Activated T-cell treated with anti-CD3 and anti-CD28 coated beads, Interleukin-2, amount 50 U/mL, for 72 hours (primary cell): ENCODE measurements at regions not wholly inside any gene's neighbourhood (a gene's known extent, or its start where the extent isn't known, plus 50 kb on each side); places are given as distances from the start of the nearest gene placed in this dataset.
A peak's percentile ranks its signal among the peaks of the same experiment; 100 is the strongest.

Source experiments
- ATAC-seq, 2 donors: fragments of 150-1000 bp; cut with Tn5 transposase; replicated peaks in 1 of 2; 2 replicates each; pipeline ENCODE4 v1.10.0; 2021; ENCODE audit warnings: moderate library complexity in 2 of 2, mild to moderate bottlenecking in 1 of 2
- DNase-seq, 2 donors: peaks; one replicate each; pipeline ENCODE4 v3.0.0; 2021 to 2022; ENCODE audit warnings: mixed read lengths in 1 of 2
- H3K27ac Mint-ChIP-seq: one replicate; pipeline ENCODE4 v1.8.0; 2022; ENCODE audit warnings: mild to moderate bottlenecking, moderate library complexity, mixed read lengths
- H3K27me3 Mint-ChIP-seq: one replicate; pipeline ENCODE4 v1.8.0; 2022; ENCODE audit warnings: low read depth, mixed read lengths
- H3K36me3 Mint-ChIP-seq, 2 donors: one replicate each; pipeline ENCODE4 v1.8.0; 2022; ENCODE audit warnings: mixed read lengths in 2 of 2, mild to moderate bottlenecking in 1 of 2; ENCODE audit not compliant: insufficient read depth in 2 of 2
- H3K4me1 Mint-ChIP-seq: one replicate; pipeline ENCODE4 v1.8.0; 2022; ENCODE audit warnings: low read depth, mixed read lengths
- H3K4me3 Mint-ChIP-seq, 2 donors: one replicate each; pipeline ENCODE4 v1.8.0; 2022; ENCODE audit warnings: mild to moderate bottlenecking in 2 of 2, mixed read lengths in 2 of 2, moderate library complexity in 2 of 2
- H3K9me3 Mint-ChIP-seq, 2 donors: one replicate each; pipeline ENCODE4 v1.8.0; 2022; ENCODE audit warnings: mixed read lengths in 2 of 2

- Mint-ChIP-seq H3K27ac (no peak overlapping the region), H3K27me3 (peaks cover 12% of the 10 kb centered on the region), H3K36me3 (peaks cover 5 to 7% of the 10 kb centered on the region in 2 donors), H3K4me3 (no peak overlapping the region), H3K9me3 (peaks cover 0 to 3% of the 10 kb centered on the region in 2 donors), H3K4me1 (peaks cover 24% of the 10 kb centered on the region)
- ATAC-seq (no peak), DNase-seq (no peak)
These were observed 507.3 kb downstream of the RNF144A start for GRCh38 chr2:7424481-7424880.

GRCh38 chr2:7427293-7428060, 510.3 kb downstream of the RNF144A start:
- H3K27ac Mint-ChIP-seq = peak overlapping the region; percentile 18
- H3K27me3 Mint-ChIP-seq = no peaks in the 10 kb centered on the region
- H3K9me3 Mint-ChIP-seq = peaks cover 1 to 5% of the 10 kb centered on the region in 2 donors
- H3K4me3 Mint-ChIP-seq = peak overlapping the region; percentile 34 to 46
- peak; percentile 5 to 8 for ATAC-seq
- H3K4me1 Mint-ChIP-seq = peaks cover 46% of the 10 kb centered on the region
- peak in 1 of 2 donors; percentile 55 for DNase-seq
- peaks cover 13 to 16% of the 10 kb centered on the region in 2 donors for H3K36me3 Mint-ChIP-seq

- Mint-ChIP-seq H3K36me3 (peaks cover 16 to 21% of the 10 kb centered on the region in 2 donors), H3K4me1 (peaks cover 49% of the 10 kb centered on the region), H3K4me3 (peak overlapping the region; percentile 41 to 87), H3K9me3 (peaks cover 3 to 5% of the 10 kb centered on the region in 2 donors), H3K27me3 (no peaks in the 10 kb centered on the region), H3K27ac (peak overlapping the region; percentile 76)
- no peak for ATAC-seq
- no peak for DNase-seq
These were observed 511.4 kb downstream of the RNF144A start for GRCh38 chr2:7428454-7429204.

DNA sequence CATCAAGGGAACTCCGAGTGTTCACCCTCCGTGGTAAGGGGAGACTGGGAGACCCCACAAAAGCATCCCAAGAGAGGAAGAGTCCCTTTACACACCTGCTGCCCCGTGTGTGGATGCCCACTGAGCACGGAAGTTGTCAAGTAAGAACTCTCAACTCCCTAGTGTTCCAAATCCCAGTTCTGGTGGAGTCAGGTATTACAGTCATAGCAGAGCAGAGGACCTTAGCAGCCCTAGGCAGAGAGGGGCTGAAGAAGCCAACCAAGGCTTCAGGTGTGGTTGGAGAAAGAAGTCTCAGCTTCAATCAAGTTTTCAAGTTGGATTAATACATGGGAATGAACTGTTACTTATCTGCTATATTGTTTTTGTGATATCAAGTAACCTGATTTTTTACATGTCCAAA, 512.5 kb downstream of the RNF144A start:
- H3K4me3 Mint-ChIP-seq = peak overlapping the region; percentile 87 to 93
- ATAC-seq (no peak), DNase-seq (no peak)
- H3K9me3 Mint-ChIP-seq = peaks cover 8 to 10% of the 10 kb centered on the region in 2 donors
- H3K36me3 Mint-ChIP-seq = peaks cover 28 to 30% of the 10 kb centered on the region in 2 donors
- peak overlapping the region; percentile 96 for H3K27ac Mint-ChIP-seq
- H3K27me3 Mint-ChIP-seq = no peaks in the 10 kb centered on the region
- peaks cover 53% of the 10 kb centered on the region for H3K4me1 Mint-ChIP-seq

GRCh38 chr2:7430421-7430868, 513.2 kb downstream of the RNF144A start:
- peaks cover 60% of the 10 kb centered on the region for H3K4me1 Mint-ChIP-seq
- peak overlapping the region; percentile 96 for H3K27ac Mint-ChIP-seq
- peaks cover 28 to 31% of the 10 kb centered on the region in 2 donors for H3K36me3 Mint-ChIP-seq
- peak overlapping the region; percentile 87 to 93 for H3K4me3 Mint-ChIP-seq
- H3K27me3 Mint-ChIP-seq = no peaks in the 10 kb centered on the region
- DNase-seq (peak; percentile 41 to 43), ATAC-seq (peak; percentile 37 to 50)
- H3K9me3 Mint-ChIP-seq = peaks cover 8 to 10% of the 10 kb centered on the region in 2 donors

- Mint-ChIP-seq H3K27me3 (no peaks in the 10 kb centered on the region), H3K9me3 (peaks cover 8 to 10% of the 10 kb centered on the region in 2 donors), H3K4me1 (peaks cover 66% of the 10 kb centered on the region), H3K27ac (peak overlapping the region; percentile 36), H3K4me3 (peak overlapping the region; percentile 87 to 93), H3K36me3 (peaks cover 30 to 37% of the 10 kb centered on the region in 2 donors)
- peak; percentile 73 to 74 for ATAC-seq
- DNase-seq = peak; percentile 83 to 86
These were observed 513.8 kb downstream of the RNF144A start for GRCh38 chr2:7430869-7431641.

DNA sequence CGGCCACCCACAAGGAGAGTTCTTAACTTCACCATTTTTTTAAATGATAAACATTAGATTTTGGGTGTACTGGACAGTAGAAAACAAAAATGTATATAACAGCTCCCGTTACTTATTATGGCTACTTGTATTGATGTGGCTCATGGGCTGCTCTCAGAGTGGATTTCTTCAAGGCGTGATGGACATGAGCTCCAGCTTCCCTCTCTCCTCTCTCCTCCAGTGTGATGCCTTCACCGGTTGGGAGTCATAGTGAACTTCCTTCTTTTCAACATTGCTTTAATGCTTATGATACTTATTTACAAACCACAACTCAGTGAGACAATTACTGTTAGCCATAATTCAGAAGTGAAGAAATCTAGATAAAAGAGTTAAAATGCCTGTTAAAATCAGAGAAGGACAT, 515.2 kb downstream of the RNF144A start:
- Mint-ChIP-seq H3K27ac (peak overlapping the region; percentile 7), H3K36me3 (peaks cover 33 to 38% of the 10 kb centered on the region in 2 donors), H3K27me3 (no peaks in the 10 kb centered on the region), H3K4me3 (peak overlapping the region; percentile 22 to 67), H3K9me3 (peaks cover 8 to 10% of the 10 kb centered on the region in 2 donors), H3K4me1 (peaks cover 76% of the 10 kb centered on the region)
- no peak for ATAC-seq
- no peak for DNase-seq

GRCh38 chr2:7436096-7436906, 519.1 kb downstream of the RNF144A start:
- Mint-ChIP-seq H3K4me1 (peaks cover 81% of the 10 kb centered on the region), H3K27ac (peak overlapping the region; percentile 92), H3K27me3 (no peaks in the 10 kb centered on the region), H3K9me3 (peaks cover 16 to 17% of the 10 kb centered on the region in 2 donors), H3K36me3 (peaks cover 39 to 55% of the 10 kb centered on the region in 2 donors), H3K4me3 (peak overlapping the region; percentile 42 to 48)
- DNase-seq = peak; percentile 45 to 48
- peak; percentile 38 to 46 for ATAC-seq

DNA sequence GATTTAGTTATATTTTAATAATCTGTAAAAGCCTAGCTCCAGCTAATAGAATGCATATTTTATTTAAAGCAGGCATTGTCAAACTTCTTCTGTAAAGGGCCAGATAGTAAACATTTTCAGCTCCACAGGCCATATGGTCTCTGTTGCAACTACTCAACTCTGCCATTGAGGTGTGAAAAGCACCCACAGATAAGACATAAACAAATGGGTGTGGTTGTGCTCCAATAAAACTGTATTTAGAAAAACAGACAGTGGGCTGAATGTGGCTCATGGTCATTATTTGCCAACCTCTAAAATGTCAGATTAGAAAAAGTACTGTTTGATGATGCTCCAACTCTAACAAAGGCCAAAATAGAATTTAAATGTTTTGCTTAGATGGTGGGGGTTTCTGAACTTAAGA, 519.9 kb downstream of the RNF144A start:
- peak; percentile 53 to 68 for ATAC-seq
- Mint-ChIP-seq H3K27ac (peak overlapping the region; percentile 92), H3K36me3 (peaks cover 46 to 60% of the 10 kb centered on the region in 2 donors), H3K4me1 (peaks cover 83% of the 10 kb centered on the region), H3K9me3 (peaks cover 20 to 24% of the 10 kb centered on the region in 2 donors), H3K27me3 (no peaks in the 10 kb centered on the region), H3K4me3 (peak overlapping the region; percentile 42 to 48)
- DNase-seq = peak; percentile 43 to 44

DNA sequence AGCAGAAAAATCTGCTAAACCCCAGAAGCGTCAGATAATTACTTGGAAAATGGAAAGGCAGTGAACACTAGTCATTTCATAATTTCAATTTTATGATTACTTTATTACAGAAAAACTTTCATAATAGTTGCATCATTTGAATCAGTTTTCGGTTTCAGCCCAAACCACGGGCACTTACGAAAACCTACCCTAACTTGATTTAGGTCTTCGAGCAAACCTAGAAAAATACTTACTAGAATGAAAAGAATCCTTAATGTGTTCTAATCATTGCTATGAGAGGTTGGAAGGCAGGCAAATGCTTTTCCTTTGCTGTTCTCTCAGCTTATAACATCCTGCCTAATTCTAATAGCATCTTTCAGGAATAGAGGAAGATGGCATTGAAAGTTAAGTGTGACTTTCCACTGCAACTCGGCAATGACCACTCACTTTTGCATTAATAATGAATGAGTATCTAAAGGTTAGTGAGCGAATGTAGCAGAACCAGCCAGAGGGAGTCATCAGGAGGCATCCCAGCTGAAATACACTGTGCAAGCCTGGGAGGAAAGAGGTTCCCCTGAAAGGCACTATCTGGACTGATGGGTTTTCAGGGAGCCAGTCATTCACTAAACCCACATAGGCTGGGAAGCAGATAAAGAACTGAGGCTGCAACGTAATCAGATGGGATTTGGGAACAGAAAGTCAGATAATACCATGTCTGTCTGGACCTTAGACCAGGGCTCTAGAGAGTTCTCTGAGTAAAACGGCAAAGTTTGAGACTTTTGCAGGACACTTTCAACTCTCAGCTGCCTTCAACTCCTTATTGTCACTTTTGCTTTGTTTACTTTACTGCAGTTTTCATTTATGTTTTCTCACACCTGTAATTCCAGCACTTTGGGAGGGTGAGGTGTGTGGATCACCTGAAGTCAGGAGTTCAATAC, 520.8 kb downstream of the RNF144A start:
- Mint-ChIP-seq H3K9me3 (peaks cover 17 to 21% of the 10 kb centered on the region in 2 donors), H3K4me3 (peak overlapping the region; percentile 42 to 48), H3K36me3 (peaks cover 43 to 61% of the 10 kb centered on the region in 2 donors), H3K27me3 (no peaks in the 10 kb centered on the region), H3K4me1 (peaks cover 85% of the 10 kb centered on the region), H3K27ac (peak overlapping the region; percentile 92)
- DNase-seq (peak; percentile 56 to 66), ATAC-seq (peak; percentile 48 to 49)

DNA sequence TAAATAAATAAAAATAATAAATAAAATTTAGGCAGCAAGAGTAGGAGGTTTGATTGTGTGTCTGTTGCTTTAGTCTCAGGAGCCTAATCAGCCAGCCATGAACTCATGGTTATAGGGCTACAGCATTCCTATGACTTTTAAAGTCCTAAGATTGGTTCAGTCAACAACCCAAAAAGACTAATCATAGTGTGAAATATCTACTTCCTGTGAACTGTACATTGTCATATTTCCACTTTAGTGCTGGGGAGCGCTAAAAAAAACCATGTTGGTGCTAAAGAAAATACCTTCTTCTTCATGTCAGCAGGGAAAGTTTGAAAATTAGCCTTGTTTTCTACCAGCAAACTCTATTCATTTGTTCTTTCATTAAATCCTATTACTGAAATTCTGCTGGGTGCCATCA, 521.6 kb downstream of the RNF144A start:
- DNase-seq (no peak), ATAC-seq (peak; percentile 25)
- peaks cover 17 to 18% of the 10 kb centered on the region in 2 donors for H3K9me3 Mint-ChIP-seq

More for the DNA sequence above, 521.6 kb downstream of the RNF144A start:
- H3K4me1 Mint-ChIP-seq = peaks cover 94% of the 10 kb centered on the region
- peak overlapping the region; percentile 58 to 73 for H3K4me3 Mint-ChIP-seq
- H3K27ac Mint-ChIP-seq = peak overlapping the region; percentile 96
- peaks cover 39 to 64% of the 10 kb centered on the region in 2 donors for H3K36me3 Mint-ChIP-seq
- H3K27me3 Mint-ChIP-seq = no peaks in the 10 kb centered on the region
